ENCODE measurements at regions not wholly inside any gene's neighbourhood (a gene's known extent, or its start where the extent isn't known, plus 50 kb on each side); places are given as distances from the start of the nearest gene placed in this dataset.

- TF ChIP-seq, protein P1, sequence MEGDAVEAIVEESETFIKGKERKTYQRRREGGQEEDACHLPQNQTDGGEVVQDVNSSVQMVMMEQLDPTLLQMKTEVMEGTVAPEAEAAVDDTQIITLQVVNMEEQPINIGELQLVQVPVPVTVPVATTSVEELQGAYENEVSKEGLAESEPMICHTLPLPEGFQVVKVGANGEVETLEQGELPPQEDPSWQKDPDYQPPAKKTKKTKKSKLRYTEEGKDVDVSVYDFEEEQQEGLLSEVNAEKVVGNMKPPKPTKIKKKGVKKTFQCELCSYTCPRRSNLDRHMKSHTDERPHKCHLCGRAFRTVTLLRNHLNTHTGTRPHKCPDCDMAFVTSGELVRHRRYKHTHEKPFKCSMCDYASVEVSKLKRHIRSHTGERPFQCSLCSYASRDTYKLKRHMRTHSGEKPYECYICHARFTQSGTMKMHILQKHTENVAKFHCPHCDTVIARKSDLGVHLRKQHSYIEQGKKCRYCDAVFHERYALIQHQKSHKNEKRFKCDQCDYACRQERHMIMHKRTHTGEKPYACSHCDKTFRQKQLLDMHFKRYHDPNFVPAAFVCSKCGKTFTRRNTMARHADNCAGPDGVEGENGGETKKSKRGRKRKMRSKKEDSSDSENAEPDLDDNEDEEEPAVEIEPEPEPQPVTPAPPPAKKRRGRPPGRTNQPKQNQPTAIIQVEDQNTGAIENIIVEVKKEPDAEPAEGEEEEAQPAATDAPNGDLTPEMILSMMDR (IDR thresholded peaks at IDR 0.05 in 8 of 11, conservative IDR thresholded peaks at IDR 0.05 in 3 of 11) = no peak
- no peak for TF ChIP-seq POLR2A (IDR thresholded peaks at IDR 0.05)
These were observed 348.5 kb upstream of the RGS6 start for GRCh38 chr14:71583705-71584104.
